Stimulated activated CD4-positive, alpha-beta T cell treated with anti-CD3 and anti-CD28 coated beads, Interleukin-4, amount 100 ng/mL, for 4 hours (primary cell): ENCODE measurements at regions not wholly inside any gene's neighbourhood (a gene's known extent, or its start where the extent isn't known, plus 50 kb on each side); places are given as distances from the start of the nearest gene placed in this dataset.
"Not testable (repeated sequence)": the region's sequence is repeated elsewhere in the genome, so short reads cannot be mapped to it uniquely, and the experiment has no call there.

Experiments used
- DNase-seq, 2 experiments: peaks; one replicate each; pipeline ENCODE4 v3.0.0-alpha.2; 2020

DNA sequence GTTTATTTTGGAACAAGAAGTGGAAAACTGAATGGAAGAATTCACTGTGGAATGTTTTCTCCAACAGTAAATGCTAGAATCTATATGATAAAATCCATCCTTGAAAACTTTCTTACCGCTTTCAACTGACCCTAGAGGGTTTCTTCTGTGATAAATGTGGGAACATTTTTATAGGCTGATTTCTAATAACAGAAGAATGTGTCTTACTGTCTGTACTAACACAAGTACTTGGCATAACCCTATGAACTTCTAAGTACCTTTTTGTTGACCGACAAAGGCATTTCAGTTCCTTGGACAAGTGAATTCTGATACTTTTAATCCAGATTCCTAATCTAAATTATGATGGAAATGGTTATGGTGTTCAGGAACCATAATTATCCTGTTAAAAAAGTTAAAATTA, 1109.7 kb upstream of the FLRT2 start:
- DNase-seq, result no peak

DNA sequence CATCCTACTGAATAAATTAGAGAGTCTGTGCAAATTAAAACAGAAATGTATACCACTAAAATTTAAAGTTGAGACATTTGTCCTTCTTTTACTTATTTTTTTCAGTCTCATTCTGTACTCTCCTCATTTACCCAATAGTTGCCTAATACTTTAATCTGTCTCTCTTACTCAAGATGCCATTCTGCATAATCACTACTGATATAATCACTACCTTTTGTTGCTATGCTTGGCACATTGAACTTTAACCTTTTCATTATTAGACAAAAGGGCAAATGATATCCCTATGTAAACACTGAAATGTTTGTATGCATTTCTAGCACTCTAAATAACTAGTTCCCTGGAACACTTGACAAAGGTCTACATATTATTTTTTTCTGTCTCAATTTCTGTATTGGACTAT, 1108.3 kb upstream of the FLRT2 start:
- no peak for DNase-seq

DNA sequence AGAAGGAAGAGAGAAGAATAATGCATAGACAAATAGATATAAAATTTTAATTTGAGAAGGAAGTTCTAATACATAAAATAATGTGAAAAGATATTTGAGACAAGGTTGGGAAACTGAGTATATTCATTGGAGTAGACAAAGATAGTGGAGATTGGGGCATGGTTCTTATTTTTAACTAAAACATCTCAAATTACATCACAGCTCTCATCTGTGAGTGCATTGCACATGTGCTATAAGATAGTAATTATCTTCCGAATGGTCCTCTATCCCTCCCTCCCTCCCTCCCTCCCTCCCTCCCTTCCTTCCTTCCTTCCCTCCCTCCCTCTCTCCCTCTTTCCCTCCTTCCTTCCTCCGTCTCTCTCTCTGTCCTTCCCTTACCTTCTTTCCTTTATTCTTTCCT, 1104.0 kb upstream of the FLRT2 start:
- DNase-seq, result no peak

DNA sequence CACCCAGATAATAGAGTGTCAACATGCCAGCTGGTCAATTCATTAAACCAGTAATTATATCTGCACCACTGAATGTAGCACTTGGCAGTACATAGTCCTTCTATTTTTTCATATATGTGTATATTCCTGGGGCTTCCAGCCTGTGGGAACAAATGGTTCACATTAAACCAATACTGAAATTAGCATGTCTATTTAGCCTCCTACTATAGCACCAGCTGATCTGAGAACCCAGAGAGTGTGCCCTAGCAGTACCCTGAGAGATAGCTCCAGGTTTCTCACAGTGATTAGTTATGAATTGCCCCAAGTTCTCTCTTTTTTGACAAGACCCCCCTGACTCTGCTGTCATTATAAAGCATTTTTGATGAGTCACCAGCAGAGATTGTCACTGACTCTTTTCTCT, 1097.3 kb upstream of the FLRT2 start:
- DNase-seq, result no peak

DNA sequence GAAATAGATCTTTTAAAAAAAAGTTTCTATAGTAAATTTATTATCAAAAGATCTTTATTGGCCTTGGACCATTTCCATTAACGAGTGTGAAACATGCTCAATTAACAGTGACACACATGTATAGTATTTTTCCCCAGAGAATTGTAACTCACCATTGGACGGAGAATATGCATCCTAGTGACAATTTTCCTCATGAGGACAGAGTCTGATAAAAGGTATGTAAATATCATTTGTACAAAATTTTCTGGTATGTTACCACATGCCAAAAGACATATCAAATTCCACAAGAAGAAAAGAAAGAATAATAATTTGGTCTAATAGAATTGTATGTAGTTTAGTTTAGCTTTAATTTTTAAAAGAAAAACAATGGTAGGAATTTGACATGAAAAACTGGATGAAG, 1096.0 kb upstream of the FLRT2 start:
- no peak for DNase-seq

DNA sequence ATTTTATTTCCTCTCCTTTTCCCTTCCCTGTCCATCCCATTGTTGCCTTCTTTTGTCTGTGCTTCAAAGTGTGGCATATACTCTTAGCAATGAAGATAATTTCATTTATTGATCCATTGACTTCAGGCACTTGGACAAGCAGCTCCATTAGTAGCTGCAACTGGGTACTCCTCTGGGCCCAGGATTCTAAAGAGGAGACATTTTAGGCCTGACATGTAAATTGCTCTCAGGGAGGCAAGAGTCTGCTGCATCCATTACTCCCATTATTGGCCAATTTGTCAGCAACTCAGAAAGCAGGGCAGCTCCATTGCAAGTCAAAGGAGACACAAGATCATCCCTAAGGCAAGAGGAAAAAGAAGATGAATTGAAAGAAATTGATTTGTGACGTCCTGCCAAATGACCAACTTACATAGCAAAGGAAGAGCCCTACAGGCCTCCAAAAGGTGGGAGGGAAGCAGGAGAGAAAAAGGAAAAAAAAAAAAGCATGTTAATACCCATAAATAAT, 1094.1 kb upstream of the FLRT2 start:
- DNase-seq, result no peak

DNA sequence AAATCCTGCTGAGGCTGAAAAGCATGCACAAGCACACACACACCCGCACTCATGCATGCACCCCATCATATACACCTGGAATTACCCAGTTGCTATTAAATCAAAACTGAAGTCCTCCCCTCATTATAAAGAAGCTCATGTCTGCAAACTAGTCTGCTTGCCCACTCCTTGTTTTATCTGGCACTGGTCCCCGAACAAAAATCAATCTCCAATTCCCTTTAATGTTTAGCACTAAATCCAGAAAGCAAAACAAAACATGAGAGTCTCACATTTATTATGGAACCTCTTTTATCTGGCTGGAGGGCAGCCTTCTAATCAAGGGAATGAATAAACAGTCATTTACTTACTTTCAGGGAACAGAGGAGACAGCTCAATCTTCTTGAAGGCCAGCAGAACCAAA, 1093.4 kb upstream of the FLRT2 start:
- no peak for DNase-seq

DNA sequence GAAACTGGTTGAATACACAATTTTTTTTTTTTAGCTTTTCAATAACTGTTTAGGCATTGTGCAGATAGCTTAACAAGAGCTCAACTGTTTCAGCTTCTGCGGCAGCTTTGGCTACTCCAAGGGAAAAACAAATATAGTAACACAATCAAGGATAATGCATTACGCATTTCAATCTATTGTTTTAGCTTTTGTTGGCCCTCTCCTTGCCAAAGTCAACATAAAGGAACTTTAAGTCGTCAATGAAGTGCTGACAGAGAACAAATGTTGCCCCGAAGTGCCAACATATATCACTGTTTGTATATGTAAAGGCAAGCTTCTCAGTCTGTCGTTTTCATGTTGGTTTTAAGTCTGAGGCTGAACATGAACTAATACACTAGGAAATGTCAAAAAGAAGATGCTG, 1087.4 kb upstream of the FLRT2 start:
- no peak for DNase-seq

DNA sequence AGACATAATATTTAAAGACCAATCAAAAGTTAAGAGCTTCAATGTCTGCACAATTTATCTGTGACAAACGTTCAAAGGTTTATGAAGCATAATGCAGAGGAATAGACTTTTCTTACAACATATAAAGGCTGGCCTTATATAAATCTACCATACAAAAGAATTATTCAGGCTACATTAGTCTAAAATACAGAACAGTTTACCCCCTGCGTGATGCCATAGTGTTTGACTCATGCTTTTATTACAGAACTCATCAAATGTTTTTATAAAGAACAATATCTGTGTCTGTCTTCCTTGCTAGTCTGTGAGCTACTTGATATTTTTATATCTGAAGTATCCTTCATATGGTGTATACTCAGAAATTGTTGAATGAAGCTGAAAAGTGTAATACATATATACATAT, 1084.5 kb upstream of the FLRT2 start:
- no peak for DNase-seq

DNA sequence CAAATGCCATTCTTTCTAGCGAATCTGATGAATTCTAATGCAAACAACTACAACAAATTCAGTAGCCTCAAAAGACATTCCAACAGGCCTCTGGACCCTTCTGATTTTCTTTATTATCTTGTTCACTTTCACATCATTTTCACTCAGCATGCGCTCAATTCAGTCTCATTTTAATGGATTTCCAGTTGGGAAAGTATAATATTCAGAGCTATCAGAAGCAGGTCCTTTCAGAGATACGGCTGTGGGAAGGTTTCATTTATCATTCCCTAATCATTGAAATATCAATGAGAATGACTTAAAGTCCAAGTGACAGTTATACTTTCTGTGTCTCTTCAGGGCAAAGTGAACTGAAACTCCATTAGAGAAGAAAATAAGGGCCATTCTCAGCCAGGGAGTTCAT, 1083.7 kb upstream of the FLRT2 start:
- DNase-seq, result no peak

DNA sequence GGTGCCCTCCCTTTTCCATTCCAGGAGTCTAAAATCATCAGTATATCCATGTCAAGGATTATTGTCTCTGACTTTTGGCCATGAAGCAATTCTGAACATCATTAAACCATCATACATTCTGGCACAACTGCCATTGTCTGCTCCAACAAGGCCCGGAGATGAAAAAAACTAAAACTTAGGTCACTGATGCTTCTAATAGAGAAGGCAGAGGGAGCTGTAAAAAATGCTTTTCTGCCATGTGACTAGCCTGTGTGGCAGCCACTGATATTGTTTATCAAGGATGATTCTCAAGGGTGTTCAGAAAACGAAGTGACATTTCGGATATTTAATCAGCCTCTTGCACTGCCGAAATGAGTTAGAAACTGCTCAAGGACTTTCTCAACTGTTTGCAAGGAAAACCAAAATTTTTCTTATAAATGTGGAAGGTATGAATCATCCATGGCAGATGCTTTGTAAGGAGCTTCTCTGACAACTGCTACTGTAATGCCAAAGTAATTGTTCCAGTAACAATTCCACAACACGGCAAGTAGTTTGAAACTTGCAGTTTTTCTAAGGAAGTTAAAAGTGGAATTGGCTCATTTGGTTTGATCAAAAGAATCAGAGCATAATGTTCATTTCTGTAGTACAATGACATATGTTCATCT, 1076.5 kb upstream of the FLRT2 start:
- no peak for DNase-seq

DNA sequence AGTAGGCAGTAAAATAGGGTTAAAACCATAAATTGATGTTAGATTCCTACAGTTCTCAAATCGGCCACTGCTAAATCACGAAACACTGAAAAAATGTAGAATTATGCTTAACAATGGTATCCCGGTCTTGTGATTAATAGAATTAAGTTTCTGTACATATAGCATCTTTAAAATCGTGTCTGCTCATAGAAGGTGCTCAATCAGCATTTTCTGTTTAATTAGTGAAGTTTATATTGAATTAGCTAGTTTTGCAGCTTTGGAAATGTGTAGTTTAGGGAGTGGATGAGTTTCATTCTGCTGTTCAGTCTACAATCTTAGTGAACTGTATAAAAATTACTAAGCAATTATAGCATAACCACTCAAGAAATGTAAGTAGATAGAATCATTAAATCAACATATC, 1075.8 kb upstream of the FLRT2 start:
- DNase-seq, result no peak

DNA sequence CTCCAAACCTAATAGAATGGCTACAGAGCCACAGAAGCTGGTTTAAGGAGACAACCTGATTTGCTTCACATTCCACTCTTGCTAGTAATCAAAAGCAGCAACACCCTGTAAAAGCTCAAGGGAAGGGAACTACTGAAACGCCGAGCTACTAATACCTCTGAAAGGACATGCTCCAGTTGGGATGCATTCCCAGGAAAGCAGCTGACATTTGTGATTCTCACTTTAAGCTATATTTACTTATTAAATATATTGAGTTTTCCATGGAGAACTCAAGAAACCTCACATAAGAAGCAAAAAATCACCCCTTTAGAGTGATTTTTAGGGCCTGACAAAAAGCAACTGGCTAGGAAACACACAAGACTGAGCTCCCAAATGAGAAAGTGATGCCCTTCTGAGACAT, 1073.0 kb upstream of the FLRT2 start:
- DNase-seq, result no peak

DNA sequence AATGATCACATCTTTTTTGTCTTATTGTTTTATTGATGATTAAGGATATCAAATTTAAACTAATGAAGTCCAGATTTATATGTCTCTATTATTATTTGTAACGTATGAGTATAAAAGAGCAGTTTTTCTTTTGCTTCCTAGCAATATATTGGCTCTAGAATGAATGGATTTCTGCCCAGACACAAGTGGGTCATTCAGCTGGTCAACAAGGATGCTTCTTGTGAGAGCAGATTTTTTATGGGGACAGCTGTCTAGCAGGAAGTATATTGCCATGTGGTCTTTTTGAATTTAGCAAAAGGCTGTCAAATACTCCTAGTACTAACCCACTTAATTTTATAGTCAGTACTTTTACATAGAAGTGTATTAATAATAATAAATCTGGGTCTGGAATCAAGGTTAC, 1071.1 kb upstream of the FLRT2 start:
- no peak for DNase-seq

DNA sequence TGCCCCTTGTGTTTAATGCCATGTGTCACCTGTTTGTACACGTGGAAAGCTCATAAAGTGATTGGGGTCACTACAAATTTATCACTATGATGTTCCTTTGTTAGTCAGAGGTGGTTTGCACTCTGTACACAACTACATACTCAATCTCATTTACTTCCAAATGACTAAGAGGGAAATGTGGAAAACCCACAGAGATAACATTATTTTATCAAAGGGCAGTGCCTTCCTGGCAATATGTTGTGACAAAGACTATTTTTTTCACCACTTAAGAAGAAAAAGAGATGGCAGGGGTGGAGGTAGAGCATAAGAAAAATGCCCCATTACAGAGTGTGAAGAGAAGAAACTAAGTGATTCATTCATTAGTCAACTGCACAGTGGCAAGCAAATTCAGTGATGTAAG, 1064.1 kb upstream of the FLRT2 start:
- DNase-seq, result no peak

DNA sequence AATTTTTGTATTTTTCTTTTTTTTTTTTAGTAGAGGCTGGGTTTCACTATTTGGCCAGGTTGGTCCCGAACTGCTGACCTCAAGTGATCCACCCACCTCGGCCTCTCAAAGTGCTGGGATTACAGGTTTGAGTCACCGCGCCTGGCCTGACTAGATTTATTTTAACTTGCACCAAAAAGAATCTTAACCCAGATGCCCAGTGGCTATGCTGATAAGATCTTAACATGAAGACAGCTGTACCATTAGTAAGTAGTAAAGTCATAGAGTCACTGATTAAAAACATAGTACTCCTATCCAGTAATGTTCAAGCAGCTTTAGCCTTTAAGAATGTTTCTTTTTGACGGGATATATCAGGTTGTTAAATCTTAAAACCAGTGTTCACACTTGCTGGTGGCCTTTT, 1061.8 kb upstream of the FLRT2 start:
- no peak for DNase-seq

DNA sequence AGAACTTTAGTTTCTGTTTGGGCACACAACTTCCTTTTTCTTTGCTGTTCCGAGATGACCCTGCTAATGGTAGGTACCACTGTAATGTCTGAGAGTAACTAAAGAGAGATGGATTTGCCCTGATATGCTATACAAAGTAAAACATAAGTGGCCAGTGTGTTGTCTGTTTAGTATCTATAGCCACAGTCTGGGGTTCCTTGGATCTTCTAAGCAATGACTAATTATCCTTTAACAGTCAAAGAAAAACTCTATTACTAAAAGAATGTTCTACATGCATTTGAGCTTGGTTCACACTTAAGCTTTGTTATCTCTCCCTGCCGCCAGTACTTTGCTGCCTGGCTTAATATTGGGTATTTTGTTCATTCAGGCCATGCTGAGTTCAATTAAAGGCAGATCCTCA, 1051.9 kb upstream of the FLRT2 start:
- no peak for DNase-seq

DNA sequence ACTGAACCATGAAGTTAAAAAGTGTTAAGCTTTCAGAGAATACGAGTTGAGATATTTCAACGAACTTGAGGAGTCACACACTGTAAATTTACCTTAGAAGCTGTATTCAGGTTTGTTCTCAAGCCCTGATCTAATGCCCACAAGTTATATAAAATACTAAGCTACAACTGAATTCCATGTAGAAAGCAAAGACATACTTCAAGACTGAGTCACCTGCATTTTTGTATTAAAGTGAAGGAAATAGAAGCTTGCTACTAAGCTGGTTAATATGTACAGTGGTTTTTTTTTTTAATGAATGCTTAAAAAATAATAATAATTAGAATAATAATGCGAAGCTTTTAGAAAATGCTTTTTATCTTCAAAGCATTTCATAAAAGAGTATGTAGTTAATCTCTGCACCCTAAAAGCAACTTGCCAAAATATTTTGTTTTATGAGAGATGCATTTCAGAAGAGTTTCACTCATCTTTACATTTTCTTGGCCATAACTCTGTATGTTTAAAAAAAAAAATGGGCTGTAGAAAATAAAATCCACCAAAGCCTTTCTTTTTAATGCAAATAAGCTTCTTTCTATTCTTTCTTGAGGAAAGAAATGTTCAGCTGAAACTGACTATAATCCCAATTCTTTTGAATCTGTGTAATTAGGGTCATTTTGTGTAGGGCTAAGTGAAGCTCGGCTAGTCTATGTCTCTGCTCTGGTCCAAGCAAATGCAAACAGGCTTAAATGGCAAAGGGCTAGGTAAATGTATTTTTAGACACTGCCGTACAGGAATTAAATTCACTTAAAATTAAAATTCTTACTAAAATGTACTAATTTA, 1047.5 kb upstream of the FLRT2 start:
- no peak for DNase-seq

DNA sequence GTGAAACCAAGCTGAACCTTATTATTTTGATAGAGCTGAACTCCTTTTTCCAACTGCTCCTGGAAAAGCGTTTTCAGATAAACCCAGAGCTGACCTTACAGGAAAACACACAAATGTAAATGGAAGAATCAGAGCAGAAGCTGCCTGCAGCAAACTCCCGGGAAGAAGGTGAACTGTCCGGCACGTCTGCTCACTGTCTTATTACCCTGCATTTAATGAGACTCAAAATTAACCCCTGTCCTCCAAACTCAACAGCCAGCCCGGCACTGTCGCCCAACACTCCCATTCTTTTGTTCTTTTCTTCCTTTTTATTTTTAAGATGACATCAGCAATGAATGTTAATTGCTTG, 1046.9 kb upstream of the FLRT2 start:
- no peak for DNase-seq

DNA sequence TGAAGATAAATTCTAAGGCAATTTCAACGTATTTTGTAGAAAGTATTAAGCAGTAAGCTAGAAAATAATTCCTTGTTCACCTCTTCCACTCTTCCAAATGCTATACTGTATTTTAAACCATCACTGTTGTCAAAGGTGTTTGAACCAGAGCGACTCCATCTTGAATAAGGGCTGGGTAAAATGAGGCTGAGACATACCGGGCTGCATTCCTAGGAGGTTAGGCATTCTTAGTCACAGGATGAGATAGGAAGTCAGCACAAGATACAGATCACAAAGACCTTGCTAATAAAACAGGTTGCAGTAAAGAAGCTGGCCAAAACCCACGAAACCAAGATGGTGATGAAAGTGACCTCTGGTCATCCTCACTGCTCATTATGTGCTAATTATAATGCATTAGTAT, 1045.7 kb upstream of the FLRT2 start:
- DNase-seq, result not testable (repeated sequence)

DNA sequence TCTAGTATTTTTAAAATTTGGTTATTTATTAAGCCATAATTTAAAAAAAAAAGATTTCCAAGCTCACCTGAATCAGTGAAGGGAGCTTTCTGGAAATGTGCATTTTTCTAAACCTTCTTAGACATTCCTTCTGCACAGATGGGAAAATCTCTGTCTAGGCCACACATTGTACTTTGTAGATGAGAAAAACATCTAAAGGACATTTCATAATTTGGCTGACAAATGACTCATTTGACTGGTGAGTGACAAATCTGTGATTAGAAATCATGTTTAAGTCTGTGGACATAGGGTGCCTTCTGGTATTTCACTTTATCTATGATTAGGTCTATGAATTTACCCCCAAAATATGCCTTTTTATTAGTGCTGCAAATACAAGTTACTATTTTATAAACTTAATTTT, 1044.9 kb upstream of the FLRT2 start:
- DNase-seq, result no peak

DNA sequence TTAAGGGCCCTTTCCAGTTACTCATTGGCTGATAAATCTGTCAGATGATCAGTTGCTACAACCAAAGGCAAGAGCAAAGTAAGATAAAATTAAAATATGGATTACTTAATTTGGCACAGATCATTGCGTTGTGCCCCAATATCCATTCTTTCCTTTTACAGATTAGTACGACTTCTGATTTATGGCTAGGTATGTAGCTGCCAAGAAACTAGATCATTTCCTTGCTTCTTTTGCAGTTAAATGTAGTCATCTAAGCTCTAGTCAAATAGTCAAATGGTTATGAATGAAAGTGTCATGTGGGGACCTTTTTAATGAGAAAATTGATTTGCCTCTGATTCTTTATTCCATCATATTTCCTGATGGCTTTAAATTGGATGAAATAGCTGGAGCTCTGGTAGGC, 1039.9 kb upstream of the FLRT2 start:
- DNase-seq, result no peak

DNA sequence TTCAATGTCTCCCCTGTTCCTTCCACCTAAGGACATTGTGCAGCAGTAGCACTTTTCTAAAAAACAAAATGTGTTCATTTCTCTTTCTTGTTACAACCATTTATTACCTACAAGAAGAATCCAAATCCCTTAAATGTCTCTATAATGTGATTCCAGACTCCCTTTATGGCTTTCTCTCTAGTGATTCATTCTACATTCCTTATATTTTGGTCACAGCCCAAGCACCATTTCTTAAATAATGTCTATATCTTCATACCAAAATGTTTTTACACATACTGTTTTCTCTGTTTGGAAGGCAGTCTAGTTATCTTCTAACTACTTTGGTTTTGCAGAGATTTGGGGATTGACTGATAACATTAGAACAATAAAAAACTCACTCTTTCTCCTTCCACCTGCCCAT, 1037.3 kb upstream of the FLRT2 start:
- no peak for DNase-seq

DNA sequence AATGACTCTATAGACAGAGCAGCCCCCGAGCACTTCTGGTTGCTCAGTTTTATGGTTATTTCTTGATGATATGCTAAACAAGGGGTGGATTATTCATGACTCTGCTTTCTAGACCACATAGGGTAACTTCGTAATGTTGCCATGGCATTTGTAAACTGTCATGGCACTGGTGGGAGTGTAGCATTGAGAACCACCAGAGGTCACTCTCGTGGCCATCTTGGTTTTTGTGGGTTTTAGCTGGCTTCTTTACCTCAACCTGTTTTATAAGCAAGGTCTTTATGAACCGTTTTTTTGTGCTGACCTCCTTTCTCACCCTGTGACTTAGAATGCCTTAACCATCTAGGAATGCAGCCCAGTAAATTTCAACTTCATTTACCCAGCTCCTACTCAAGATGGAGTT, 1036.2 kb upstream of the FLRT2 start:
- DNase-seq, result no peak

DNA sequence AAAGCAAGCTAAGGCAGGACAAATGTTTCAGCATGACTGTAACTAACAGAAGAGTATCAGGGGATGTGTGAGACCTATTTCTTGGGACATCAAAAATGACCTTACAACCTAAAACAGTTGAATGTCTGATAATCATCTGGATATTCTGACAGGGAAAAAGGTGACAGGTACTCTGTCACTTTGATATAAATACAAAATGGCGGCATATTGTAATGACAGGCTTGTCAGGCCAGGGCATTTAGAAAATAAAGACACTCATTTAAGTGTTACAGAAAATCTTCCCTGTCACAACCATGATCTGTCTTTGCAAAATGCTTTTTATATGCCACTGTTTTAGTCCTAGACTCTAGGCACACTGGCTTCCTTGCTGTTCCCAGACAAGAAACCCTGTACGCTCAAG, 1033.3 kb upstream of the FLRT2 start:
- DNase-seq, result no peak
